Lung (tissue), 11 donors: ENCODE measurements at regions not wholly inside any gene's neighbourhood (a gene's known extent, or its start where the extent isn't known, plus 50 kb on each side); places are given as distances from the start of the nearest gene placed in this dataset.

Experiments used
- ATAC-seq: fragments of 200-7000 bp; cut with Tn5 transposase; one replicate; pipeline ENCODE4 v1.9.1; 2020; ENCODE audit warnings: moderate number of reproducible peaks; ENCODE audit not compliant: insufficient read depth, low FRiP score
- DNase-seq, 3 donors: peaks; one replicate each; pipeline ENCODE4 v3.0.0-alpha.2; 2013 to 2017
- H3K27ac ChIP-seq, 2 donors: one replicate each; pipeline ENCODE4 v1.5.1; 2013; ENCODE audit warnings: mild to moderate bottlenecking in 2 of 2, moderate library complexity in 2 of 2, control low read depth in 1 of 2, inconsistent platforms in 1 of 2, low read depth in 1 of 2, low read length in 1 of 2
- H3K27me3 ChIP-seq, 3 donors: one replicate each; pipeline ENCODE4 v1.5.1; 2013; ENCODE audit warnings: low read length in 2 of 3; ENCODE audit not compliant: control insufficient read depth in 3 of 3, insufficient read depth in 3 of 3
- H3K36me3 ChIP-seq, 4 donors: one replicate each; pipeline ENCODE4 v1.5.1; 2013; ENCODE audit warnings: low read length in 4 of 4, mild to moderate bottlenecking in 1 of 4, moderate library complexity in 1 of 4; ENCODE audit not compliant: control insufficient read depth in 4 of 4, insufficient read depth in 4 of 4
- H3K4me1 ChIP-seq, 5 donors: one replicate each; pipeline ENCODE4 v1.5.1; 2013; ENCODE audit warnings: low read length in 5 of 5, mild to moderate bottlenecking in 2 of 5, moderate library complexity in 1 of 5; ENCODE audit not compliant: control insufficient read depth in 5 of 5, insufficient read depth in 5 of 5
- H3K4me3 ChIP-seq: one replicate; pipeline ENCODE4 v1.5.1; 2013; ENCODE audit warnings: mild to moderate bottlenecking, control low read depth, moderate library complexity
- H3K9ac ChIP-seq, 2 donors: one replicate each; pipeline ENCODE4 v1.5.1; 2013; ENCODE audit warnings: low read length in 2 of 2, control low read depth in 1 of 2; ENCODE audit not compliant: insufficient read depth in 1 of 2
- H3K9me3 ChIP-seq, 4 donors: one replicate each; pipeline ENCODE4 v1.5.1; 2013; ENCODE audit warnings: low read length in 3 of 4, mild to moderate bottlenecking in 1 of 4, moderate library complexity in 1 of 4; ENCODE audit not compliant: control insufficient read depth in 4 of 4, insufficient read depth in 3 of 4
- WGBS, 2 donors: extraction: QIAGEN DNeasy Blood & Tissue Kit; methylation state at CpG; one replicate each; pipeline ENCODE4 v1.1.7; 2013; 5-methylcytosine and 5-hydroxymethylcytosine counted together
- TF ChIP-seq, protein P1 (sequence below): IDR thresholded peaks from 2 replicates; pipeline ENCODE4 v1.5.1; 2012; ENCODE audit warnings: mild to moderate bottlenecking; ENCODE audit errors: control extremely low read depth, extremely low read depth
- donor health status: control.
- donor health status: control.
- donor health status: Bipolar disorder and iron deficiency.
- donor health status: healthy.
- donor health status: DM: yes; HTN: yes; CAD: no.

DNA sequence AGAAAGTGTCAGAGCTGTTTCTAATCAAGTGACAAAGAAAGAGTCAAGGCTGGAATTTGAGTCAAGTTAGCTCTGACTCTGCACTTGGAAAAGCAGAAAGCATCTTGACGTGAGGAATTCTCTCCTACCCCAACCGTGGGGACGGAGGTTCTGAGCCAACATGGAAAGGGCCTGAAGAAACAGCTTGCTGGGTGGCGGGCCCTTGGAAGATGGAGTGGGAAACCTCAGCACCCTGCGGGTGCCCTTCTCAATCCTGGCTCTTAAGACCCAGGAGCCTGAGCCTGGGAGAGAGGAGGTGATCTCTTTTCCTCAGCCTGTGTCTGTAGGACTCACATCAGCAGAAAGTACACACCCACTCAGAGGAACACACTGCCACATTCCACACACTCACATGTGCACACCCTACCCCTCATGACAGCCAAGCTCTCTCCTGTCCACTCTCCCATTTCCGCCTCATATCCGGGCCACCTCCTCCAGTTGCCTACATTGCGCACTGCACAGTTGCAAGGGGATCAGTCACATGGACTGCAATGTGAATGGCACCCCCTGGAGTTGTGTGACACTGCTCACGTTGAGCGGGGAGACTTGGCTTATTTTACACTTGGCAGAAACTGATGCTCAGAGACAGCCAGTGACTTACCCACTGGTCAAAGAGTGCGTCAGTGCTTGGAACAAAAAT is 101.5 kb upstream of the SLC6A6 start:
- ATAC-seq, result no peak
- peaks cover 0 to 3% (median 0%) of the 10 kb centered on the region in 3 donors for H3K27me3 ChIP-seq
- 79 to 88% methylated on average over 11 of the region's 11 CpGs for WGBS, 2 donors
- no peak overlapping the region for H3K9ac ChIP-seq
- H3K4me1 ChIP-seq, result peaks cover 0 to 37% (median 4%) of the 10 kb centered on the region in 5 donors
- TF ChIP-seq, protein P1, sequence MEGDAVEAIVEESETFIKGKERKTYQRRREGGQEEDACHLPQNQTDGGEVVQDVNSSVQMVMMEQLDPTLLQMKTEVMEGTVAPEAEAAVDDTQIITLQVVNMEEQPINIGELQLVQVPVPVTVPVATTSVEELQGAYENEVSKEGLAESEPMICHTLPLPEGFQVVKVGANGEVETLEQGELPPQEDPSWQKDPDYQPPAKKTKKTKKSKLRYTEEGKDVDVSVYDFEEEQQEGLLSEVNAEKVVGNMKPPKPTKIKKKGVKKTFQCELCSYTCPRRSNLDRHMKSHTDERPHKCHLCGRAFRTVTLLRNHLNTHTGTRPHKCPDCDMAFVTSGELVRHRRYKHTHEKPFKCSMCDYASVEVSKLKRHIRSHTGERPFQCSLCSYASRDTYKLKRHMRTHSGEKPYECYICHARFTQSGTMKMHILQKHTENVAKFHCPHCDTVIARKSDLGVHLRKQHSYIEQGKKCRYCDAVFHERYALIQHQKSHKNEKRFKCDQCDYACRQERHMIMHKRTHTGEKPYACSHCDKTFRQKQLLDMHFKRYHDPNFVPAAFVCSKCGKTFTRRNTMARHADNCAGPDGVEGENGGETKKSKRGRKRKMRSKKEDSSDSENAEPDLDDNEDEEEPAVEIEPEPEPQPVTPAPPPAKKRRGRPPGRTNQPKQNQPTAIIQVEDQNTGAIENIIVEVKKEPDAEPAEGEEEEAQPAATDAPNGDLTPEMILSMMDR, result no peak
- H3K9me3 ChIP-seq, result no peaks in the 10 kb centered on the region
- no peaks in the 10 kb centered on the region for H3K36me3 ChIP-seq
- H3K4me3 ChIP-seq, result no peak overlapping the region
- no peak for DNase-seq
- H3K27ac ChIP-seq, result peak overlapping the region in 1 of 2 donors; percentile 4

DNA sequence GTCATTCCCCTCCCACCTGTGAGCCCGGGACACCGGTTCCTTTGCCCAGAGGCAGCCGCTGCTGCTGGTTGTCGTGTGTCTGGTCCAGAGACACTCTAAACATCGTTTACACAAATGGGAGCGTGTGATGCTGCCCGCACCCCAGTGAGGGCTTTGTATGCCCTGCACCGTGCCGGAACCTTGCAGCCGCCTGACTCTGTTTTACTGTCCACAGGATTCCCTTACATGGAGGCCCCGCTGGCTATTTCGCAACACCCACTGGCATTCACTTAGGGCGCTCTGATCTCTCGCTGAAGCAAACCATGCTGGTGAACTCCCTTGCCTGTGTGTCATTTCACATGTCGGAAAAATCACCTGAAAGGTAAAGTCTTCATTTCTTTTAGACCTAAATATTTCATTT is 100.8 kb upstream of the SLC6A6 start:
- H3K27me3 ChIP-seq, result peaks cover 0 to 3% (median 0%) of the 10 kb centered on the region in 3 donors
- H3K36me3 ChIP-seq, result no peaks in the 10 kb centered on the region
- no peaks in the 10 kb centered on the region for H3K9me3 ChIP-seq
- ATAC-seq, result no peak
- WGBS, 2 donors, result 60 to 65% methylated on average over 15 of the region's 15 CpGs
- no peak overlapping the region for H3K9ac ChIP-seq
- TF ChIP-seq, protein P1, result no peak
- DNase-seq, result peak; percentile 62 to 81 (median 66)
- no peak overlapping the region for H3K4me3 ChIP-seq
- no peak overlapping the region for H3K27ac ChIP-seq
- H3K4me1 ChIP-seq, result peaks cover 0 to 37% (median 4%) of the 10 kb centered on the region in 5 donors

DNA sequence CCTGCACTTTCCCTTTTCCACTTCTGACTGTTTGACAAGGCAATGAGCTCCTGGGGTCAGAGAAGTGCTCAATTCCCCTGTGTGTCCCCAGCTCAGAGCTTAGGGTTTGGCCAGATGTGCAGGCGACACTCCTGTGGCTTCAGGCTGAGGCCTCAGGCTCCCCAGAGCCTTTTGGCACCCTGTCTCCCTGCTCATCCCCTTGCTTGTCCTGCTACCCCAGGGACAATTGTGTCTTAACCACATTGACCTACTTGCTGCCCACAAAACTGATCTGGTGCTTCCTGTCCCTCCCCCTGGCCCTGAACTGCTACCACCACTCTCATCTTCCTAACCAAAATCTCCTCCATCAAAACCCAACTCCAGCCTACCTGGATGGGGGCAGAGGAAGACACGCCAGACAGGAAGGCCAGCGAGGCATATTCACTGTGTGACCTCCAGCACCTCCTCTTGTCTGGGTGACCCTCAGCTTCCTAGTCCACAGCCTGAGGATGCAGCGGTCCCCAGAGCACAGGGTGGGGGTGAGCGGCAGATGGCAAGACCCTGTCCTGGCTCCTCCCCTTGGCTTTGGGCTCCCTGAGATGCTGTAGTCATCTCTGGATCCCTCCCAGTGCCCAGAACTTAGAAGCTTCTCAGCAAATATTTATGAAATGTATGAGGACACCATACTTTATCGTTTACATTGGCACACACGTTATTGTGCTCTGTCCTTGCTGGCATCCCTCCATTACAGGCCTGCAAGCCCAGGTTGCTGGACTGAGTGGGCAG is 98.9 kb upstream of the SLC6A6 start:
- Histone ChIP-seq H3K4me1 (peaks cover 0 to 24% (median 0%) of the 10 kb centered on the region in 5 donors), H3K9ac (no peak overlapping the region), H3K9me3 (no peaks in the 10 kb centered on the region), H3K4me3 (no peak overlapping the region), H3K36me3 (no peaks in the 10 kb centered on the region), H3K27me3 (no peaks in the 10 kb centered on the region), H3K27ac (no peak overlapping the region)
- no peak for ATAC-seq
- TF ChIP-seq, protein P1, result no peak
- 82 to 87% methylated on average over 7 of the region's 7 CpGs for WGBS, 2 donors
- DNase-seq, result no peak
